K562 (cell line): ENCODE measurements at regions not wholly inside any gene's neighbourhood (a gene's known extent, or its start where the extent isn't known, plus 50 kb on each side); places are given as distances from the start of the nearest gene placed in this dataset.

ENCODE experiments used
- ATAC-seq: fragments of 200-7000 bp; cut with Tn5 transposase; 3 replicates; pipeline ENCODE4 v1.9.1; 2020; ENCODE audit warnings: moderate library complexity
- BruUV-seq: library from RNA; stranded (reverse); fragments of 400-500 nt; replicated peaks from 2 replicates; lab custom pipeline; 2021; lab: Mats Ljungman, UMichigan
- CTCF ChIA-PET: fragments of 300-600 bp; formaldehyde crosslinking; extraction: SDS; loops from one replicate; lab custom pipeline; 2021; ENCODE audit warnings: low intra/inter-chr PET ratio; lab: Yijun Ruan, JAX
- POLR2A ChIA-PET: fragments of 300-600, 350-650 bp; sonication (Branson Sonifier 250); formaldehyde crosslinking; extraction: SDS; loops from one replicate; lab custom pipeline; 2021; ENCODE audit warnings: antibody characterized with exemption, inconsistent platforms; lab: Yijun Ruan, JAX
- DNase-seq, 4 experiments: peaks; one replicate each; pipeline versions ENCODE4 v3.0.0 to v3.0.0-alpha.2; 2011 to 2018; ENCODE audit warnings: low spot score in 3 of 4, mixed read lengths in 3 of 4; ENCODE audit errors: extremely low read depth in 1 of 4
- FAIRE-seq: peaks from 2 replicates; lab custom pipeline; 2011; peaks lifted over from hg19 to GRCh38; lab: Jason Lieb, UNC
- H2AFZ ChIP-seq: 2 replicates; pipeline ENCODE4 v1.6.0; 2011; ENCODE audit warnings: low read depth, low read length, control low read depth, inconsistent platforms
- H3K27ac ChIP-seq: fragments of 200-600 bp; 3 replicates; pipeline ENCODE4 v1.8.0; 2011; ENCODE audit warnings: low read depth, mild to moderate bottlenecking, control low read depth, inconsistent platforms, low read length, moderate library complexity, mixed read lengths; ENCODE audit errors: extremely low read depth
- H3K27me3 ChIP-seq, 2 experiments: fragments of 300-600 bp in 1 of 2; 2 replicates in 1 of 2; 3 replicates in 1 of 2; pipeline versions ENCODE4 v1.6.0 to v1.8.0; 2011; ENCODE audit warnings: inconsistent platforms in 2 of 2, low read length in 2 of 2, mild to moderate bottlenecking in 1 of 2, mixed read lengths in 1 of 2, moderate library complexity in 1 of 2; ENCODE audit not compliant: control insufficient read depth in 2 of 2, insufficient read depth in 2 of 2
- H3K36me3 ChIP-seq: fragments of 300-600 bp; 3 replicates; pipeline ENCODE4 v1.8.0; 2011; ENCODE audit warnings: mild to moderate bottlenecking, low read length, inconsistent platforms; ENCODE audit not compliant: control insufficient read depth, insufficient read depth
- H3K4me1 ChIP-seq, 2 experiments: fragments of 200-600 bp in 1 of 2; replicated peaks in 1 of 2; 2 replicates in 1 of 2; 3 replicates in 1 of 2; pipeline versions ENCODE4 v1.5.1 to v1.8.0; 2011; ENCODE audit warnings: inconsistent platforms in 2 of 2, low read length in 2 of 2, mild to moderate bottlenecking in 1 of 2, mixed read lengths in 1 of 2, moderate library complexity in 1 of 2; ENCODE audit not compliant: control insufficient read depth in 2 of 2, insufficient read depth in 2 of 2
- H3K4me2 ChIP-seq: 2 replicates; pipeline ENCODE4 v1.6.1; 2011; ENCODE audit warnings: low read length, control low read depth, inconsistent platforms, mixed read lengths; ENCODE audit not compliant: insufficient read depth
- H3K4me3 ChIP-seq: fragments of 200-600 bp; sonication (generic), shearing (Covaris generic); 2 replicates; pipeline ENCODE4 v1.5.1; 2016; ENCODE audit warnings: control low read depth, inconsistent platforms
- H3K79me2 ChIP-seq: fragments of 200-600 bp; 3 replicates; pipeline ENCODE4 v1.8.0; 2011; ENCODE audit warnings: low read length, inconsistent platforms; ENCODE audit not compliant: control insufficient read depth, insufficient read depth
- H3K9ac ChIP-seq, 2 experiments: 2 replicates each; pipeline versions ENCODE4 v1.6.0 to v1.6.1; 2011; ENCODE audit warnings: low read depth in 2 of 2, low read length in 2 of 2, control low read depth in 1 of 2, inconsistent platforms in 1 of 2, mild to moderate bottlenecking in 1 of 2, mixed read lengths in 1 of 2; ENCODE audit not compliant: insufficient read depth in 1 of 2
- H3K9me1 ChIP-seq: one replicate; pipeline ENCODE4 v1.6.0; 2011; ENCODE audit warnings: inconsistent platforms, mild to moderate bottlenecking, low read length, moderate library complexity; ENCODE audit not compliant: control insufficient read depth, insufficient read depth
- H3K9me3 ChIP-seq: replicated peaks from 2 replicates; pipeline ENCODE4 v1.5.1; 2011; ENCODE audit warnings: low read depth, low read length, inconsistent platforms; ENCODE audit not compliant: control insufficient read depth, insufficient read depth
- H4K20me1 ChIP-seq: replicated peaks from 2 replicates; pipeline ENCODE4 v1.6.1; 2011; ENCODE audit warnings: low read length, inconsistent platforms, mixed read lengths; ENCODE audit not compliant: control insufficient read depth, insufficient read depth
- CBX8 ChIP-seq: fragments of 200-600 bp; sonication (generic); IDR thresholded peaks from 2 replicates; pipeline ENCODE4 v1.6.1; 2012; ENCODE audit warnings: borderline replicate concordance, mixed run types, low read depth, mild to moderate bottlenecking, moderate library complexity, mixed read lengths, low read length, control low read depth, inconsistent platforms; ENCODE audit not compliant: poor library complexity, severe bottlenecking; ENCODE audit errors: extremely low read depth
- CSDE1 ChIP-seq, 2 experiments: fragments of 450-650 bp; IDR thresholded peaks; 2 replicates each; pipeline ENCODE4 v1.6.1; 2016; ENCODE audit warnings: mild to moderate bottlenecking in 1 of 2
- DNMT1 ChIP-seq: fragments of 450-650 bp; IDR thresholded peaks from 2 replicates; pipeline ENCODE4 v1.6.1; 2016; ENCODE audit warnings: antibody characterized with exemption, mild to moderate bottlenecking
- ETV6 ChIP-seq, 3 experiments: fragments of 150-350 bp in 1 of 3; sonication (generic) in 1 of 3; formaldehyde crosslinking in 1 of 3; IDR thresholded peaks; 2 replicates each; pipeline versions ENCODE4 v1.6.1 to v1.8.0; 2014 to 2022; ENCODE audit warnings: borderline replicate concordance in 2 of 3, low read depth in 2 of 3, antibody characterized with exemption in 1 of 3, low read length in 1 of 3, mild to moderate bottlenecking in 1 of 3, missing genetic modification reagents in 1 of 3
- FOXK2 ChIP-seq, 2 experiments: fragments of 450-650 bp; IDR thresholded peaks in 1 of 2; conservative IDR thresholded peaks in 1 of 2; 2 replicates each; pipeline ENCODE4 v1.6.1; 2016; ENCODE audit warnings: low read depth in 2 of 2, mild to moderate bottlenecking in 1 of 2
- KLF1 ChIP-seq: fragments of 450-650 bp; IDR thresholded peaks from 2 replicates; pipeline ENCODE4 v1.6.1; 2016; ENCODE audit warnings: missing genetic modification characterization, missing compliant biosample characterization
- SNIP1 ChIP-seq: fragments of 450-650 bp; IDR thresholded peaks from 2 replicates; pipeline ENCODE4 v1.7.1; 2017; ENCODE audit warnings: low read depth, mild to moderate bottlenecking
- U2AF1 ChIP-seq: fragments of 200-400 bp; formaldehyde crosslinking; optimal IDR thresholded peaks from 2 replicates; pipeline ENCODE3; 2017; ENCODE audit warnings: mild to moderate bottlenecking, low read depth, low read length, moderate library complexity
- YY1 ChIP-seq, 3 experiments: IDR thresholded peaks; 2 replicates each; pipeline ENCODE4 v1.6.1; 2011; ENCODE audit warnings: low read length in 2 of 3, mild to moderate bottlenecking in 2 of 3, moderate library complexity in 2 of 3, borderline replicate concordance in 1 of 3, control low read depth in 1 of 3, low read depth in 1 of 3; ENCODE audit not compliant: insufficient read depth in 3 of 3, insufficient replicate concordance in 2 of 3, control insufficient read depth in 1 of 3, insufficient read length in 1 of 3; ENCODE audit errors: extremely low read depth in 1 of 3
- ZNF707 ChIP-seq: fragments of 250-450 bp; sonication (Bioruptor Pico); conservative IDR thresholded peaks from 2 replicates; pipeline ENCODE4 v1.8.0; 2022; ENCODE audit warnings: inconsistent platforms, mild to moderate bottlenecking, moderate library complexity
- WGBS: fragments of 100-300 bp; shearing (Covaris generic); methylation state at CpG from one replicate; pipeline ENCODE4 v1.1.6; 2016; ENCODE audit warnings: low coverage, mixed read lengths; ENCODE audit not compliant: insufficient coverage; ENCODE audit errors: missing lambda C conversion rate; 5-methylcytosine and 5-hydroxymethylcytosine counted together
- in situ Hi-C: fragments of 300-500 bp; cut with MboI; formaldehyde crosslinking; loops from 4 replicates; pipeline ENCODE4 v1.15.0; 2018; ENCODE audit warnings: inconsistent platforms, mixed read lengths
- intact Hi-C: fragments of 100-400 bp; cut with micrococcal nuclease; formaldehyde crosslinking; loops from 2 replicates; pipeline ENCODE4 v1.14.2; 2022
- TF ChIP-seq, protein P1 (sequence below): fragments of 450-650 bp; formaldehyde crosslinking; IDR thresholded peaks from 2 replicates; pipeline ENCODE4 v1.4.0; 2020; ENCODE audit warnings: mild to moderate bottlenecking, moderate library complexity
- TF ChIP-seq, protein P2 (sequence below): fragments of 250-450 bp; sonication (Bioruptor Pico); IDR thresholded peaks from 2 replicates; pipeline ENCODE4 v1.4.0; 2020; ENCODE audit warnings: borderline replicate concordance

DNA sequence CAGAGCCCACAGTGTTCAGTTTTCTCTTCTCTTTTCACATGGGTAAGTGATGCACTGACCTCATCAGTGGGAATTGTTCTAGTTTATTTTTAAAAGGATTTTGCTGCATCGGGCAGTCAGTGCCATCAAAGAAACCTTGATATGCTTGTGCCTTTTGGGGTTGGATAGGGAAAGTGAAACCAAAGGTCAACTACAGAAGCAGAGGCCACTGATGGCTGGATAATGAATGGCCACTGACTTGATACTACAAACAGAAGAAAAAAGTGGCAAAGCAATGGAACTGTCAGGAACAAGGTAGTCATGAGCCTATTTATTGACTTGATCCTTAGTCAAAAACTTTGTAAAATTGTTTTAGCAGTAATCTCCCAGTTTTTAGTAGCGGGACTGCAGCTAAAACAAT is 636.3 kb upstream of the ZEB2 start:
- ChIA-PET CTCF (no interaction called here), POLR2A (interaction anchor here (1.4 kb wide), 1 partner anchor 10 kb away, joined by 5 read pairs; no protein-coding TSS in a partner anchor)
- TF ChIP-seq, protein P1, sequence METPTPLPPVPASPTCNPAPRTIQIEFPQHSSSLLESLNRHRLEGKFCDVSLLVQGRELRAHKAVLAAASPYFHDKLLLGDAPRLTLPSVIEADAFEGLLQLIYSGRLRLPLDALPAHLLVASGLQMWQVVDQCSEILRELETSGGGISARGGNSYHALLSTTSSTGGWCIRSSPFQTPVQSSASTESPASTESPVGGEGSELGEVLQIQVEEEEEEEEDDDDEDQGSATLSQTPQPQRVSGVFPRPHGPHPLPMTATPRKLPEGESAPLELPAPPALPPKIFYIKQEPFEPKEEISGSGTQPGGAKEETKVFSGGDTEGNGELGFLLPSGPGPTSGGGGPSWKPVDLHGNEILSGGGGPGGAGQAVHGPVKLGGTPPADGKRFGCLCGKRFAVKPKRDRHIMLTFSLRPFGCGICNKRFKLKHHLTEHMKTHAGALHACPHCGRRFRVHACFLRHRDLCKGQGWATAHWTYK (CRISPR knock-in tag) = peak; percentile 92
- TF ChIP-seq U2AF1 = no peak
- TF ChIP-seq ZNF707 = no peak
- intact Hi-C loops (no loop called here), in situ Hi-C loops (no loop called here)
- no peaks in the 10 kb centered on the region for H4K20me1 ChIP-seq
- WGBS = 50% methylated on average over 2 of the region's 2 CpGs
- no peaks in the 10 kb centered on the region for H3K79me2 ChIP-seq
- ATAC-seq = no peak
- H3K36me3 ChIP-seq = no peaks in the 10 kb centered on the region
- FAIRE-seq = no peak
- no peaks in the 10 kb centered on the region for H3K9me1 ChIP-seq
- peak overlapping the region; percentile 49 for H2AFZ ChIP-seq
- H3K4me2 ChIP-seq = no peak overlapping the region; the same call in 1 of the 2 replicates
- no peaks in the 10 kb centered on the region for H3K9me3 ChIP-seq
- no peak for DNase-seq
- no peak overlapping the region for H3K27ac ChIP-seq
- BruUV-seq = no TSS peak
- H3K27me3 ChIP-seq = no peaks in the 10 kb centered on the region
- no peak overlapping the region for H3K4me3 ChIP-seq
- H3K4me1 ChIP-seq = no peaks in the 10 kb centered on the region
- H3K9ac ChIP-seq = no peak overlapping the region

DNA sequence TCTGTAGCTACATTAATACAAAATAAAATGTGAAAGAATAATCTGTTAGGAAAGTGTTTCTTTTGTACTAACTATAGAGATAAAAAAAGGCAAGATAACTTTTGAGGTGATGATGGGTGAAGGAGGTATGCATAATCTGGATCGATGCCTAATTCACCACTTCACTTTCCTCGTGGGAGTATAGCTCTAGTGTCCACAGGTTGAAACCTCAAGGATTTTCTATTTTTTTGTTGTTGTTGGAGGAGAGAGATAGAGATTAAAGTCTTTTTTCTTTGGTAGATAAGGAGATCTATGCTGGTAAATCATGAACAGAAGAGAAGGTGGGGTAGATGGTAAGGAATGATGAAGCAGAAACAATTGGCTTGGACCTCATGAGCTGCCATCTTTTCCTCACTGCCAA is 635.3 kb upstream of the ZEB2 start:
- Histone ChIP-seq H3K4me3 (no peak overlapping the region), H3K9me3 (no peaks in the 10 kb centered on the region), H3K27me3 (no peaks in the 10 kb centered on the region), H3K79me2 (no peaks in the 10 kb centered on the region), H3K9ac (no peak overlapping the region), H3K27ac (no peak overlapping the region), H4K20me1 (no peaks in the 10 kb centered on the region), H3K9me1 (no peaks in the 10 kb centered on the region), H3K4me1 (no peaks in the 10 kb centered on the region), H3K4me2 (no peak overlapping the region), H3K36me3 (no peaks in the 10 kb centered on the region), H2AFZ (no peak overlapping the region)
- no peak for FAIRE-seq
- no TSS peak for BruUV-seq
- WGBS = 37% methylated on average over 2 of the region's 2 CpGs
- no peak for ATAC-seq
- POLR2A ChIA-PET = interaction anchor here (0.7 kb wide), 1 partner anchor 766 kb away, joined by 3 read pairs; no protein-coding TSS in a partner anchor
- DNase-seq = no peak
- in situ Hi-C loops (no loop called here), intact Hi-C loops (no loop called here)
- CTCF ChIA-PET = no interaction called here
- TF ChIP-seq, protein P2, sequence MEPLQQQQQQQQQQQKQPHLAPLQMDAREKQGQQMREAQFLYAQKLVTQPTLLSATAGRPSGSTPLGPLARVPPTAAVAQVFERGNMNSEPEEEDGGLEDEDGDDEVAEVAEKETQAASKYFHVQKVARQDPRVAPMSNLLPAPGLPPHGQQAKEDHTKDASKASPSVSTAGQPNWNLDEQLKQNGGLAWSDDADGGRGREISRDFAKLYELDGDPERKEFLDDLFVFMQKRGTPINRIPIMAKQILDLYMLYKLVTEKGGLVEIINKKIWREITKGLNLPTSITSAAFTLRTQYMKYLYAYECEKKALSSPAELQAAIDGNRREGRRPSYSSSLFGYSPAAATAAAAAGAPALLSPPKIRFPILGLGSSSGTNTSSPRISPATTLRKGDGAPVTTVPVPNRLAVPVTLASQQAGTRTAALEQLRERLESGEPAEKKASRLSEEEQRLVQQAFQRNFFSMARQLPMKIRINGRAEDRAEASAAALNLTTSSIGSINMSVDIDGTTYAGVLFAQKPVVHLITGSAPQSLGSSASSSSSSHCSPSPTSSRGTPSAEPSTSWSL (CRISPR knock-in tag) = no peak
- TF ChIP-seq YY1 (IDR thresholded peaks at IDR 0.05; ENCODE audit: borderline replicate concordance in 1 of 3, control insufficient read depth in 1 of 3, extremely low read depth in 1 of 3, insufficient read depth in 3 of 3, insufficient read length in 1 of 3, insufficient replicate concordance in 2 of 3, low read depth in 1 of 3, low read length in 2 of 3) = no peak
- no peak for TF ChIP-seq CSDE1 (IDR thresholded peaks at IDR 0.05)
- TF ChIP-seq DNMT1 = no peak
- no peak for TF ChIP-seq KLF1 (tag)
- TF ChIP-seq SNIP1 = no peak
- no peak for TF ChIP-seq CBX8
- TF ChIP-seq ETV6 (IDR thresholded peaks at IDR 0.05; ENCODE audit: borderline replicate concordance in 1 of 2, low read depth in 2 of 2, low read length in 1 of 2) = no peak
- TF ChIP-seq ETV6 (CRISPR knock-in tag; IDR thresholded peaks at IDR 0.05; ENCODE audit: borderline replicate concordance) = no peak
- TF ChIP-seq FOXK2 (conservative IDR thresholded peaks at IDR 0.05 in 1 of 2, IDR thresholded peaks at IDR 0.05 in 1 of 2; ENCODE audit: low read depth in 2 of 2) = no peak
